OCI-LY1 (cell line): ENCODE measurements at regions not wholly inside any gene's neighbourhood (a gene's known extent, or its start where the extent isn't known, plus 50 kb on each side); places are given as distances from the start of the nearest gene placed in this dataset.

Source experiments
- H2AFZ ChIP-seq: fragments of 200-600 bp; sonication (generic), shearing (Covaris generic); 2 replicates; pipeline ENCODE4 v1.6.0; 2014; ENCODE audit warnings: antibody characterized with exemption, mild to moderate bottlenecking, low read length
- H3F3A ChIP-seq: fragments of 200-600 bp; sonication (generic), shearing (Covaris generic); 2 replicates; pipeline ENCODE4 v1.6.0; 2014; ENCODE audit warnings: mild to moderate bottlenecking, antibody characterized with exemption, low read length, moderate library complexity; ENCODE audit not compliant: insufficient read depth
- H3K27ac ChIP-seq: fragments of 200-600 bp; sonication (generic); 2 replicates; pipeline ENCODE4 v1.5.1; 2014; ENCODE audit warnings: low read length, mixed run types, mild to moderate bottlenecking, low read depth; ENCODE audit not compliant: poor library complexity, severe bottlenecking
- H3K27me3 ChIP-seq: fragments of 200-600 bp; sonication (generic); 2 replicates; pipeline ENCODE4 v1.6.0; 2014; ENCODE audit warnings: antibody characterized with exemption, mild to moderate bottlenecking, low read length, moderate library complexity; ENCODE audit not compliant: insufficient read depth
- H3K36me3 ChIP-seq: fragments of 200-600 bp; sonication (generic); 2 replicates; pipeline ENCODE4 v1.6.1; 2014; ENCODE audit warnings: mild to moderate bottlenecking, antibody characterized with exemption, low read length, moderate library complexity, mixed read lengths; ENCODE audit not compliant: insufficient read depth
- H3K4me1 ChIP-seq: fragments of 200-600 bp; sonication (generic); 2 replicates; pipeline ENCODE4 v1.5.1; 2014; ENCODE audit warnings: mild to moderate bottlenecking, low read length, moderate library complexity; ENCODE audit not compliant: insufficient read depth, severe bottlenecking
- H3K4me2 ChIP-seq: fragments of 200-600 bp; sonication (generic), shearing (Covaris generic); 2 replicates; pipeline ENCODE4 v1.6.1; 2014; ENCODE audit warnings: low read length
- H3K4me3 ChIP-seq: fragments of 200-600 bp; sonication (generic); 2 replicates; pipeline ENCODE4 v1.5.1; 2014; ENCODE audit warnings: low read length, low read depth, mild to moderate bottlenecking, mixed read lengths; ENCODE audit not compliant: poor library complexity, severe bottlenecking
- H3K79me2 ChIP-seq: fragments of 200-600 bp; shearing (Covaris generic); 2 replicates; pipeline ENCODE4 v1.6.1; 2016; ENCODE audit warnings: mixed run types, low read length, mixed read lengths; ENCODE audit not compliant: insufficient read depth
- H3K9ac ChIP-seq: fragments of 200-600 bp; sonication (generic), shearing (Covaris generic); 2 replicates; pipeline ENCODE4 v1.6.1; 2014; ENCODE audit warnings: mild to moderate bottlenecking, low read length, mixed read lengths
- H3K9me2 ChIP-seq: fragments of 200-600 bp; sonication (generic), shearing (Covaris generic); 2 replicates; pipeline ENCODE4 v1.6.1; 2014; ENCODE audit warnings: low read depth, mild to moderate bottlenecking, low read length, mixed read lengths
- H3K9me3 ChIP-seq: fragments of 200-600 bp; shearing (Covaris generic); 2 replicates; pipeline ENCODE4 v1.6.1; 2014; ENCODE audit warnings: low read length, mixed read lengths
- H4K20me1 ChIP-seq: fragments of 200-600 bp; sonication (generic), shearing (Covaris generic); 2 replicates; pipeline ENCODE4 v1.6.0; 2016; ENCODE audit warnings: mild to moderate bottlenecking, low read length; ENCODE audit not compliant: insufficient read depth
- EZH2 ChIP-seq: fragments of 200-600 bp; sonication (generic), shearing (Covaris generic); IDR thresholded peaks from 2 replicates; pipeline ENCODE4 v1.8.0; 2017; ENCODE audit warnings: borderline replicate concordance, mixed run types, mild to moderate bottlenecking, antibody characterized with exemption, low read length, moderate library complexity, mixed read lengths
- TF ChIP-seq, protein P1 (sequence below): fragments of 200-600 bp; sonication (generic), shearing (Covaris generic); IDR thresholded peaks from 2 replicates; pipeline ENCODE4 v1.5.1; 2017; ENCODE audit warnings: mild to moderate bottlenecking, antibody characterized with exemption, low read length, moderate library complexity, mixed read lengths

DNA sequence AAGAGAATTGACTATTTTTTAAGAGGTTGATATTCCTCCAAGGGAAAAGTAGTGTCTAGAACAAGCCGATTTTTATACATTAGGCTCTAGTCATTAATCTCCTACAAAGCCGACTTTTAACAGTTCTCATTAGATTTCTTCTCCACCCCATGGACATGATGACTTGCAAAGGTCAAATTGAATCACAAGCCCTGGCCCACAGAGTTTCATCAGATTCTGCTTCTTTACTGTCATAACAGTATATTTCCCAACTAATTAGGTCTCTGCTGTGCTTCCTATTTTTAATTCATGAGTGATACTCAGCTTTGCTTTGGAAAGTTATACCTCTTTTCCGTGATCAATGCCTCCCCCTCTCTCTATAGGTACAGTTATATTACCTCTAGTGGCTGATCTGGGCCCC is 90.6 kb upstream of the ADGRB3 start:
- Histone ChIP-seq H4K20me1 (no peaks in the 10 kb centered on the region), H3K36me3 (no peaks in the 10 kb centered on the region), H3K4me2 (no peak overlapping the region), H3K9ac (no peak overlapping the region), H3F3A (no peaks in the 10 kb centered on the region), H3K27me3 (no peaks in the 10 kb centered on the region), H3K4me1 (no peaks in the 10 kb centered on the region), H3K9me2 (no peaks in the 10 kb centered on the region), H3K9me3 (no peaks in the 10 kb centered on the region), H3K79me2 (no peaks in the 10 kb centered on the region), H2AFZ (no peak overlapping the region), H3K4me3 (no peak overlapping the region), H3K27ac (no peak overlapping the region)
- TF ChIP-seq, protein P1, sequence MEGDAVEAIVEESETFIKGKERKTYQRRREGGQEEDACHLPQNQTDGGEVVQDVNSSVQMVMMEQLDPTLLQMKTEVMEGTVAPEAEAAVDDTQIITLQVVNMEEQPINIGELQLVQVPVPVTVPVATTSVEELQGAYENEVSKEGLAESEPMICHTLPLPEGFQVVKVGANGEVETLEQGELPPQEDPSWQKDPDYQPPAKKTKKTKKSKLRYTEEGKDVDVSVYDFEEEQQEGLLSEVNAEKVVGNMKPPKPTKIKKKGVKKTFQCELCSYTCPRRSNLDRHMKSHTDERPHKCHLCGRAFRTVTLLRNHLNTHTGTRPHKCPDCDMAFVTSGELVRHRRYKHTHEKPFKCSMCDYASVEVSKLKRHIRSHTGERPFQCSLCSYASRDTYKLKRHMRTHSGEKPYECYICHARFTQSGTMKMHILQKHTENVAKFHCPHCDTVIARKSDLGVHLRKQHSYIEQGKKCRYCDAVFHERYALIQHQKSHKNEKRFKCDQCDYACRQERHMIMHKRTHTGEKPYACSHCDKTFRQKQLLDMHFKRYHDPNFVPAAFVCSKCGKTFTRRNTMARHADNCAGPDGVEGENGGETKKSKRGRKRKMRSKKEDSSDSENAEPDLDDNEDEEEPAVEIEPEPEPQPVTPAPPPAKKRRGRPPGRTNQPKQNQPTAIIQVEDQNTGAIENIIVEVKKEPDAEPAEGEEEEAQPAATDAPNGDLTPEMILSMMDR: no peak
- TF ChIP-seq EZH2: no peak

DNA sequence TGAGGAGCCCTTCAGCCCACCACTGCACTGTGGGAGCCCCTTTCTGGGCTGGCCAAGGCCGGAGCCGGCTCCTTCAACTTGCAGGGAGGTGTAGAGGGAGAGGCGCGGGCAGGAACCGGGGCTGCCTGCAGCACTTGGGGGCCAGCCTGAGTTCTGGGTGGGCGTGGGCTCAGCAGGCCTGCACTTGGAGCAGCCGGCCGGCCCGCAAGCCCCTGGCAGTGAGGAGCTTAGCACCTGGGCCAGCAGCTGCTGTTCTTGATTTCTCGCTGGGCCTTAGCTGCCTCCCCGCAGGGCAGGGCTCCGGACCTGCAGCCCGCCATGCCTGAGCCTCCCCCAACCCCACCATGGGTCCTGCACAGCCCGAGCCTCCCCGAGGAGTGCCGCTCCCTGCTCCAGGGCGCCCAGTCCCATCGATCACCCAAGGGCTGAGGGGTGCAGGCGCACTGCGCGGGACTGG is 101.7 kb upstream of the ADGRB3 start:
- TF ChIP-seq EZH2: no peak
- TF ChIP-seq, protein P1: no peak
- Histone ChIP-seq H3K9ac (no peak overlapping the region), H3K27me3 (no peaks in the 10 kb centered on the region), H3K4me2 (no peak overlapping the region), H3K27ac (no peak overlapping the region), H3F3A (no peaks in the 10 kb centered on the region), H4K20me1 (no peaks in the 10 kb centered on the region), H2AFZ (no peak overlapping the region), H3K79me2 (no peaks in the 10 kb centered on the region), H3K9me3 (no peaks in the 10 kb centered on the region), H3K36me3 (no peaks in the 10 kb centered on the region), H3K9me2 (no peaks in the 10 kb centered on the region), H3K4me1 (no peaks in the 10 kb centered on the region), H3K4me3 (no peak overlapping the region)

DNA sequence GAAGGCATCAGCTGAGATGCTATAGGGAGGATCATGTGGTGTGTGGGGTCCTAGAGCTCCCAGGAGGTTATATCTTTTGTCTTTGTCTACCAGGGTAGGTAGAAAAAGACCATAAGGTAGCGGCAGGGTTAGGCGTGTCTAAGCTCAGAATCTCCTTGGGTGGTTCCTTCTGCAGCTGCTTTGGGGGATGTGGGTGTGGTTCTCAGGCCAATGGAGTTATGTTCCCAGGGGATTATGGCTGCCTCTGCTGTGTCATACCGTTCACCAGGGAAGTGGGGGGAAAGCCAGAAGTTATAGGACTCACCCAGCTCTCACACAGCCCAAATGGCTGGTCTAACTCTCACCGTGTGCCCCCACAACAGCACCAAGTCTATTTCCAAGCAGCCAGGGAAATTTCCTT is 107.4 kb upstream of the ADGRB3 start:
- Histone ChIP-seq H3K79me2 (no peaks in the 10 kb centered on the region), H3K9ac (no peak overlapping the region), H3K4me3 (no peak overlapping the region), H3K36me3 (no peaks in the 10 kb centered on the region), H3K9me3 (no peaks in the 10 kb centered on the region), H3K4me1 (no peaks in the 10 kb centered on the region), H4K20me1 (no peaks in the 10 kb centered on the region), H3K27me3 (no peaks in the 10 kb centered on the region), H3K9me2 (no peaks in the 10 kb centered on the region), H3F3A (no peaks in the 10 kb centered on the region), H2AFZ (no peak overlapping the region), H3K4me2 (no peak overlapping the region), H3K27ac (no peak overlapping the region)
- TF ChIP-seq, protein P1: no peak
- TF ChIP-seq EZH2: no peak
